IPS DF 4.7 (cell line): ENCODE measurements at regions not wholly inside any gene's neighbourhood (a gene's known extent, or its start where the extent isn't known, plus 50 kb on each side); places are given as distances from the start of the nearest gene placed in this dataset.

Experiments used
- DNase-seq: peaks from one replicate; pipeline ENCODE4 v3.0.0-alpha.2; 2013; ENCODE audit warnings: low spot score; ENCODE audit errors: extremely low read depth

DNA sequence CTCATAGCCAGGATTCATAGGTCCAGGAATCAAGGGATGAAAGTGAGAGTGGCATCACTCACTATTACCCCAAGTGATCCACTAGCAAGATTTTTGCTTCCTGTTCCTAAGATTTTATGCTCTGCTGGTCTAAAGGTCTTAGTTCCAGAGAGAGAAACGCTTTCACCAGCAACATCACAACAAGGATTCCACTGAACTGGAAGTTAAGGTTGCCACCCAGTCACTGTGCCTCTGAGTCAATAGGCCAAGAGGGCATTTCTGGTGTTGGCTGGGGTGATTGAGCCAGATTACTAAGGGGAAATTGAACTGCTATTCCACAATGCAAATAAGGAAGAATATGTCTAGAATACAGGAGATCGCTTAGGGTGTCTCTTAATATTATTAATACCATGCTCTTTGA lies 142.5 kb upstream of the ARID2 start:
- DNase-seq: no peak

GRCh38 chr12:45587877-45588533 lies 141.5 kb upstream of the ARID2 start:
- no peak for DNase-seq

GRCh38 chr12:45590646-45591045 lies 138.9 kb upstream of the ARID2 start:
- no peak for DNase-seq

DNA sequence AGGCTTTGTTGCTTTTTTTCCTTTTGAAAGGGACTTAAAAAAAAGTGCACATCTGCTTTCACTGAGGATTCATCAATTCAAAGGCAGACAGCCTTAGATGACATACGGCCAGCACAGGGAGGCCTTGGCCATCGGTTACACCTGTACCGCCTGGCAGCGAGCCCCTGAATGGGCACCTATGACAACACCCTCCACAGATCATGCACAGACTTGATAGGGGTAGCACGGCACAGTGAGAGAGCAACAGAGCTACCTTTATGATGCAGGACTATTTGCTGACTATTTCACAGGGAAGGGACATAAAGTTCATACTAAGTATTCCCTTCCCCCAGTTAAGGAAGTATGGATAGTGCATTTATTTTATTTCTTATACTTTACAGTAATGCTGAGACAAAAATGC lies 137.9 kb upstream of the ARID2 start:
- DNase-seq: no peak

DNA sequence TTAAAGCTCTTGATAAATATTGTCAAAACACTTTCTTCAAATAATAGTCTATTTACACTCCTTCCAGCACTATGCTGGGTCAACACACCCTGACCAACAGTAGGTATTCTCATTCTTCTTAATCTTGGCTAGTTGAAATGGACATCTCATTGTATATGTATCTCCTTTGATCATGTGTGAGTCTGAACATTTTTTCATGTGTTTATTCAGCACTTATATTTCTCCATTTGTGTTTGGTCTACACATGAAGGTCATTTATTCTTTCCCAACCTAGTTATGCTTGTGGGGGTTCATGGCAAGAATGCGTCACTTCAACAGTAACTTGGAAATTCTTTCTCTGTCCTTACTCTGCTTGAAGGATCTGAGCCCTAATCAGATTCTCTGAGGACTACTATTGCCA lies 133.1 kb upstream of the ARID2 start:
- no peak for DNase-seq

- no peak for DNase-seq
Measured at GRCh38 chr12:45598336-45598735, 131.2 kb upstream of the ARID2 start.

DNA sequence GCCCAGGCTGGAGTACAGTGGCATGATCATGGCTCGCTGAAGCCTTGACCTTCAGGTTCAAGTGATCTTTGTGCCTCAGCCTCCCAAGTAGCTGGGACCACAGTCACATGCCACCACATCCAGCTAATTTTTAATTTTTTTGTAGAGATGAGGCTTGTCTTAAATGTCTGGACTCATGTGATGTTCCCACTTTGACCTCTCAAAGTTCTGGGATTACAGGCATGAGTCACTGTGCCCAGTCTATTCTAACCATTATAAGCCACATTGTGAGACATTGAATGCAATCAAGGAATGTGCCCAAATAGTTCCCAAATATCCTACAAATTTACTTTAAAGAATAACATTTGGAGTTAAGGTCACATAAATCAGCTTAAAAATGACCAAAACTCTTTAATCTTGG lies 130.7 kb upstream of the ARID2 start:
- no peak for DNase-seq

- no peak for DNase-seq
Measured at GRCh38 chr12:45599196-45599595, 130.3 kb upstream of the ARID2 start.

- no peak for DNase-seq
Measured at GRCh38 chr12:45601390-45601789, 128.1 kb upstream of the ARID2 start.

DNA sequence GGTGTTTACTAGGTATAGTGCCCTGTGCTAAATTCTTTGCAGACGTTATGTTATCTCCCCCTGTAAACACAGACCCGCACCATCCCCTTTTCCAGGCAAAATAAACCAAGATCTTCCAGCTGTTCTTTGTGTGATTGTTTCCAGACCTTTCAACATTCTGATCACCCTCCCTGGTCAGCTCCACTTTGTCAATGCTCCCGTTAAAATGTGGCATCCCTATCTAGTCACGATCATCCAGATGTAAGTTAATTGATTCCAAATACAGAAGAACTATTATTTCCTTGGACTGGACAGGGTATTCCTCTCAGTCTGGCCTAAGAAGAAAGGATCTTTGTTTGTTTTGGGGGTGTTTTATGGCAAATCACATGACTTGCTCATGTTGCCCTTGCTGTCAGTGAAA lies 127.6 kb upstream of the ARID2 start:
- no peak for DNase-seq

GRCh38 chr12:45605624-45606023 lies 123.9 kb upstream of the ARID2 start:
- no peak for DNase-seq

GRCh38 chr12:45611061-45611460 lies 118.4 kb upstream of the ARID2 start:
- no peak for DNase-seq

GRCh38 chr12:45611495-45611894 lies 118.0 kb upstream of the ARID2 start:
- no peak for DNase-seq

DNA sequence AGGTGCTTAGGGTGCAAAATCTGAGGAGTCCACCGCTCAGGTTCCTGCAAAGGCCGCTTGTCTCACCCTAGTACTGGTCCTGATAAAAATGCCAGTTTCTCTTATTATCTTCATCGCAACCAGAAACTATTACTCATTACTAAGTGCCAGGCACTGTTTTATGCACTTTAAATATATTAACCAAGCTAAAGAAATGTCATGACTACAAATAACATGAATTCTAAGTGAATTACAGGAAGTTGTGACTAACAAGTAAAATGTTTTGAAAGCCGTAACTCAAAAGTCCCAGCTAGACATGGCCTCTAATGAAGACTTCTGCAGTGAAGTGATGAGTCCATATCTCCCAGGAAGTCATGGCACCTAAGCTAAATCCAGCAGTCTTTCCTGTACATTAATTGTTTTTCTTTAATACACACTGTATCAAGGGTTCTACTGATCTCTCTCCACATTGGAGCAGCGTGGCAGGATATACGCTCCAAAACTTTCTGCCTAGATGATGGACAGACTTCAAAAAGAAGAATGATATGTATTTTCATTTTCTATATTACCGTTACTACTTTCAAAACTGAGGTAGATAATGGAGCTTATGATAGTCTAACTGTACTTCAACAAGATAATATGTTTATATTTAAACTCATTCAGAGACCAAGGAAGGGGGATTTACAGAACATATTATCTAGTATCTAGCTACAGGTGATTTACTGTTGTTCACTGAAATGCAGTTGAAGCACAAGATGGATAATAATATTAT lies 117.3 kb upstream of the ARID2 start:
- no peak for DNase-seq

DNA sequence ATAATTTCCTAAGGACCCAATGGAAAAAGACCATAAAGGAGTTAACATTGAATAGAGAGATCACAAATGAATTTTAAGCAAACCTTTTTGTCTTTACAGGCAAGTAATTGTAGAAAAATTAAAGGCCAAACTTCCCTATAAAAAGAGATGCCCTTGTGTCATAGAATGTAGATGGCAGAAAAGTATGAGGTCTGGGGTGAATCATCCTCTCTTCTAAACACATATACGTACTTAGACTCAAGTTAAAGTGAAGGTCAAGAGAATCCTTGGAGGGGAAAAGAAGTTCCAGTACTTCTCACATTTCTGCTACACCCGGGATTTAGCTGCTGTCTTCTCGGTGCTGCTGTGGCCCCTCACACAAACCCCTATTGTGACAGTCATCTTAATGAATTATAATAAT lies 116.2 kb upstream of the ARID2 start:
- DNase-seq: no peak

GRCh38 chr12:45613855-45614254 lies 115.7 kb upstream of the ARID2 start:
- DNase-seq: no peak

DNA sequence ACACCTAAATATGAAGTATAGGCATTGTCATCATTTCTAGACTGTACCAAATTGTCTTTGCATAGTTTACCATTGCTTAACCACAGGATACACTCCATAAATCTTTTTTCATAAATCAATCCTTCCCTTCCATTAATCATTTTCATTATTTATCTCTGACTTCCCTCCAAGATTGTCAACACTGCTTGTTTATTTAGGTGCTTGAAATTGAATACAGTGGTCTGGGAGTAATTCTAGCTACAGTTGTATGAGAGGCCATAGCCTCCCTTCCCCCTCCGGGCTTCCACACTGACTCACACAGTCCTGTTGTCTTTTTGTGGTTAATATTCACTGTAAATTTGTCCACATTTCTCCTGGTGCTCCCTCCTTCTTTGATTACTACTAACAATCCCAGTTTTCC lies 114.2 kb upstream of the ARID2 start:
- DNase-seq: no peak

- DNase-seq: no peak
Measured at GRCh38 chr12:45619736-45620135, 109.8 kb upstream of the ARID2 start.

DNA sequence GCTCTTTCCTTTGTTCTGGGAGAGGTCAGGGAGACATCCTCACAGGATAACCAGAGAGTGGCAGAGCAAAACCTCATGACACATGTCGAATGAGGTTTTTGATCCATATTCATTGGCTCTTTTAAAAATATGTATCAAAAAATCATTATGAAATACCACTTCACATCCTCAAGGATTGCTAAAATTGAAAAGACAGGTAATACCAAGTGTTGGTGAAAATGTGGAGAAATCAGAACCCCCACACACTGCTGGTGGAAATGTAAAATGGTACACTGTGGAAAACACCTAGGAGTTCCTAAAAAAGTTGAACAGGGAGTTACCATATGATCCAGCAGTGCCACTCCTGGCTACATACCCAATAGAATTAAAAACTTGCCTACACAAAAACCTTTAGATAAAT lies 107.8 kb upstream of the ARID2 start:
- no peak for DNase-seq

DNA sequence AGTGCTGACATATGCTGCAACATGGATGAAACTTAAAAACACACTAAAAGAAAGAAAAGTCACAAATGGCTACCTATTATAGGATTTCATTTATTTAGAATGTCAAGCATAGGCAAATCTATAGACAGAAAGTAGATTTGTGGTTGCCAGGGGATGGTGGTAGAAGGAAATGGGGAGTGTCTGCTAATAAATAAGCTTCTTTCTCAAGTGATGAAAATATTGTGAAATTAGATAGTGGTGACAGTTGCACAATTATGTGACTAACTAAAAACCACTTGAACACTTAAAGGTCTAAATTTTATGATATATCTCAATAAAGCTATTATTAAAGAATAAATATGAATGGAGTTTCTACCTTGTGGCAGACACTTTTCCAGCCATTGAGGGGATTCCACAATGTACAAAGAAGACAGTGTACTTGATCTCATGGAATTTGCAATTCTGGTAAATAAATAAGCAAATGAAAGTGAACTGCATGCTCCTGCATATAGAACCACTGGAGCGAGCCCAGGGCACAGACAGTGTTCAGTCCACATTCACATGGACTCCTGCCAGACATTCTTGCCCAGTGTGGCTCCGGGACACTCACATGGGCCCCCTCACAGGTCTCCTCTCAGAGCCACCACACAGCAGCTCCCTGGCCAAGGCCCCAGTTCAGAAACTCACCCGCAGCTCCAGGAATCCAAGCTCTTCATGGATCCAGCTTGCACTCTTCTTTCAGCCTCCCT lies 107.1 kb upstream of the ARID2 start:
- DNase-seq: no peak

DNA sequence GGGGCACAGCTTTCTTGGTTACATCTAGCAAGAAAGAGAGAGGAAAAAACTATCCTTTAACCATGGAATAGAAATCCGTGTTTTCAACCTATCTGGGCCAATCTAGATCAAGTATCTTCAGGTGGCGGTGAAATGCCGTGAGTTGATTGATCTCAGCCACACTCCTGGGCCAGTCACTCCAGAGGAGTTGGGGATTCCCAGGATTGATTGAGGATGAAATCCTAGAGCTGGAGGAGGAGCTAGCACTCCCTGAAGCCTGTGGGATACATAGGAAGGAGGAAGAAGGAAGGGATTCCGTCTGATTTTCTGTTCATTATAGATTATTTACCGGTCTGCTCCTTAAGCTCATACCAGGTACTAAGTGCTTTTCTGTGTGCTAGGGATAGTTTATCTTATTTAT lies 106.3 kb upstream of the ARID2 start:
- no peak for DNase-seq

DNA sequence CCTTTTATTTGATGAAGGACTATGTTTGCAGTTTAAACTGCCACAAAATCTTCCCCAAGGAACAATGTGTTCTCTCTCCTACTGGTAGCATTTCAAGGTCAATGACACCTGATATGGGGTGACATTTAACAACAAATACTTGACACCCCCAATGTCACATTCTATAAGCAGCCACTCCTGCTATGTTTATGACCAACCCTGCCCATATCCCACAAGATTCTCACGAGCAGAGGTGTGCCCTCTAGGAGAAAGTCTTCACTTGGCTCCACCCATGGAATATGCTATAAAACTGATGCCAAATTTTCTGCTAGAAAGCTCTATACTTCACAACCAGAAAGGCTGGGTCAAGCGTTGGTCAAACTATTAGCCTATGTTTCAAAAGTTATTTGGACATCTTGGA lies 105.6 kb upstream of the ARID2 start:
- no peak for DNase-seq

DNA sequence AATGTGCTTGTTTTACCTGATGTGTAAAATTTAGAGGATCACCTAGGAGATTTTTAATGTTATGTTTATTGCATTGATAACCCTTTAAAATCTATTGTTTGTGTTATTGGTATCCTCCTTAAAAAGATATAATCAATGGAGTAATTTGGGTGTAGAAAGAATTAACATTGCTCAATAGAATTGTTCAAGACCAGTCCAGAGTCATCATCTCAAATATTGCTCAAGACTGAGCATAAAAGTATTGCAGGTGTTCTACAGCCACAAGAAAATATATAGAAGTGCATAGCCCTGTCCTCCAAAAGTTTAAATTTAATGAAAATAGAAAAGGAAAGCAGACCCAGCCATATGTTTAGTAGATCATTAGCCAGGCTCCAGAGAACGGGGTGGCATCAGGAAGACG lies 102.5 kb upstream of the ARID2 start:
- DNase-seq: no peak
